ENCODE measurements at regions not wholly inside any gene's neighbourhood (a gene's known extent, or its start where the extent isn't known, plus 50 kb on each side); places are given as distances from the start of the nearest gene placed in this dataset.

DNA sequence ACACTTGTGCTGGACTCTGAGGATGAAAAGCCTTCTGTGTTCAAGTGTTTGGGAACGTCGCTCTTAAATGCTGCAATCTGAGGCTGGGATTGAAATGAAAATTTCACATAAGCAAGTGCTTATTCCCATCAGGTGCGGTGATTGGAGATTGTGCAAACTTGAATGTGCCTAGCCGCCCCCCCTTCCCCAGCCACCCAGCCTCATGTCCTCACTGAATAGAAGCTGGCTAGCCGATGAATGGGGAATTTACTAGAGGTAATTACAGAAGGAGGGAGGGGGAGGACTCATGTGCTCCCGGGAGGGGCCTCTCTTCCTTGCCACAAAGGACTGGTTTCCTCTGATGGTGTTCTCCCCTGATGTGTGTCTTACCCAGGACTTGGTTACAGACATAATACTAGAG, 544.8 kb upstream of the EEF2KMT start:
- Histone ChIP-seq H3K27ac (ENCODE audit: insufficient read depth, low read depth, low read length, poor library complexity, severe bottlenecking) (no peak overlapping the region), H3K4me3 (ENCODE audit: insufficient read depth, low read depth, low read length) (no peak overlapping the region), H3K9me3 (ENCODE audit: control insufficient read depth, low read length) (no peaks in the 10 kb centered on the region), H3K36me3 (ENCODE audit: control insufficient read depth, insufficient read depth, low read length) (no peaks in the 10 kb centered on the region), H3K27me3 (ENCODE audit: control insufficient read depth, insufficient read depth, low read length, poor library complexity, severe bottlenecking) (no peaks in the 10 kb centered on the region), H3K4me1 (ENCODE audit: control insufficient read depth, insufficient read depth, low read length) (no peaks in the 10 kb centered on the region)
- 65 to 73% methylated on average over 6 of the region's 6 CpGs for WGBS, 2 experiments

DNA sequence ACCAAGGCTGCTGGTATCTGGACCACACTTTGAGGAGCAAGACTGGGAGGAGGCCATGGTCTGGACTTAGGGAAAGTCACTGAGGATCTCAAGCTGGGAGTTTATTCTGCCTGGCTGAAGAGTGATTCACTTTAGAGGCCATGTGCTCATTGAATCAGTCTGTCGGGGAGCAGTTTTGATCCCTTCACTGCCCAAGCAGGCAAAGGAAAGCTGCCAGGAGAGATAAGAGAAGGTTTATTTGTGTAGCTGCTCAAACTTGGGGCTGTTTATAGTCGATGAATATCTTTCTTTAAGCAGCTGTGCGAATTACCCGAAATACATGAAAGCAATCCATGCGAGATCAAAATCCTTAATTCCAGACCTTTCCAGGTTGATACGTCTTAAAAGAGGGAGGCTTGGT, 544.4 kb upstream of the EEF2KMT start:
- H3K27me3 ChIP-seq (ENCODE audit: control insufficient read depth, insufficient read depth, low read length, poor library complexity, severe bottlenecking) = no peaks in the 10 kb centered on the region
- 95 to 96% methylated on average over 6 of the region's 6 CpGs for WGBS, 2 experiments
- H3K4me3 ChIP-seq (ENCODE audit: insufficient read depth, low read depth, low read length) = no peak overlapping the region
- no peaks in the 10 kb centered on the region for H3K36me3 ChIP-seq (ENCODE audit: control insufficient read depth, insufficient read depth, low read length)
- no peak overlapping the region for H3K27ac ChIP-seq (ENCODE audit: insufficient read depth, low read depth, low read length, poor library complexity, severe bottlenecking)
- no peaks in the 10 kb centered on the region for H3K9me3 ChIP-seq (ENCODE audit: control insufficient read depth, low read length)
- no peaks in the 10 kb centered on the region for H3K4me1 ChIP-seq (ENCODE audit: control insufficient read depth, insufficient read depth, low read length)

DNA sequence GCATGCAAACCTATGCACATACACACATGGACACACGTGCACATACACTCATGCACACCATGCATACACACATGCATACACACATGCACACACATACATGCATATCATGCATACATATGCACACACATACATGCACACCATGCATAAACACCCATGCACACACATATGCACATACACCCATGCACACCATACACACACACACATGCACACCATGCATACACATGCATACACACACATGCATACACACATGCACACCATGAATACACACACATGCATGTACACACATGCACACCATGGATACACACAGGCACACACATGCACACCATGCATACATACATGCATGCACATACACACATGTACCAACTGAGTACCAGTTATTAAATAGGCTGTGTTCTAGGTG, 543.3 kb upstream of the EEF2KMT start:
- H3K4me3 ChIP-seq (ENCODE audit: insufficient read depth, low read depth, low read length) = no peak overlapping the region
- no peaks in the 10 kb centered on the region for H3K27me3 ChIP-seq (ENCODE audit: control insufficient read depth, insufficient read depth, low read length, poor library complexity, severe bottlenecking)
- WGBS, 2 experiments = 94% methylated on average over 1 of the region's 1 CpG
- H3K9me3 ChIP-seq (ENCODE audit: control insufficient read depth, low read length) = no peaks in the 10 kb centered on the region
- H3K27ac ChIP-seq (ENCODE audit: insufficient read depth, low read depth, low read length, poor library complexity, severe bottlenecking) = no peak overlapping the region
- H3K36me3 ChIP-seq (ENCODE audit: control insufficient read depth, insufficient read depth, low read length) = no peaks in the 10 kb centered on the region
- H3K4me1 ChIP-seq (ENCODE audit: control insufficient read depth, insufficient read depth, low read length) = no peaks in the 10 kb centered on the region

DNA sequence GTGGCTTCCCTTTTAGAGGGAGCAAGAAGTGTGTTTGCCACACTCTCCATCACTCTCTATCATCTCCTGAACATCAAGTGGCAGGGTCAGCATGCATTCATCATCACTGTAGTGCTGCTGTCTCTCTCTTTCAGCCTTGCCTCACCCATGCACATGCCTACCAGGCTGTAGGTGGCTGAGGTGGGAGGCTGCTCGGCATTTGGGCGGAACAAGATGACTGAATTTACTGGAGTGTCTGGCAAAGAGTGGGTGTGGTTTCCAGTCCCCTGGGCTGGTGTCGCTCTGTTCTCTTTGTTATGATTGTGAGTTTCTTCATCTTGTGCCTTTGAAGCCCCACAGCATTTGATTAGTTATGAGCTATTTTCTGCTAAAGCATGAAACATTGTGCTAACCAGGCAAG, 541.9 kb upstream of the EEF2KMT start:
- Histone ChIP-seq H3K36me3 (ENCODE audit: control insufficient read depth, insufficient read depth, low read length) (no peaks in the 10 kb centered on the region), H3K4me3 (ENCODE audit: insufficient read depth, low read depth, low read length) (no peak overlapping the region), H3K27me3 (ENCODE audit: control insufficient read depth, insufficient read depth, low read length, poor library complexity, severe bottlenecking) (no peaks in the 10 kb centered on the region), H3K27ac (ENCODE audit: insufficient read depth, low read depth, low read length, poor library complexity, severe bottlenecking) (no peak overlapping the region), H3K9me3 (ENCODE audit: control insufficient read depth, low read length) (no peaks in the 10 kb centered on the region), H3K4me1 (ENCODE audit: control insufficient read depth, insufficient read depth, low read length) (no peaks in the 10 kb centered on the region)
- 87 to 91% methylated on average over 3 of the region's 3 CpGs for WGBS, 2 experiments

DNA sequence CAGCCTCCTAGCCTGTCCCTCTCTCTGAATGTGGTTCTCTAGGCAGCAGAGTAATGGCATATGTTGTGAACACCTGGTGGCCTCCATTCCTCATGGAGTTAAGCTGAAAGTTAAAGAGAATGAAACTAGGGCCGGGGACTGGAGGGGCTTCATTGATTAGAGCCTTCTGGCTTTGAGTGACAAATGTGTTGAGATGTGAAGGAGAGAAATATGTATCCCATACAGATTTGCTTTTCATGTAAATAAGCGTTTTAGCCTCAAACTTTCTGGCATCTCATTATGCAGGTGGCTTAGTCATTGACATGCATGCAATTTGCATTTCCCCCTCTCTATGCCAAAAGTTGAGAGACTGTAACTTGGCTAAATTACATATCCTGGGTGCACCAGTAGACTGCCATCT, 537.7 kb upstream of the EEF2KMT start:
- H3K27me3 ChIP-seq (ENCODE audit: control insufficient read depth, insufficient read depth, low read length, poor library complexity, severe bottlenecking) = no peaks in the 10 kb centered on the region
- H3K4me3 ChIP-seq (ENCODE audit: insufficient read depth, low read depth, low read length) = no peak overlapping the region
- no peaks in the 10 kb centered on the region for H3K4me1 ChIP-seq (ENCODE audit: control insufficient read depth, insufficient read depth, low read length)
- no peaks in the 10 kb centered on the region for H3K9me3 ChIP-seq (ENCODE audit: control insufficient read depth, low read length)
- WGBS, 2 experiments = 85 to 92% methylated on average over 2 of the region's 2 CpGs
- no peak overlapping the region for H3K27ac ChIP-seq (ENCODE audit: insufficient read depth, low read depth, low read length, poor library complexity, severe bottlenecking)
- H3K36me3 ChIP-seq (ENCODE audit: control insufficient read depth, insufficient read depth, low read length) = no peaks in the 10 kb centered on the region

DNA sequence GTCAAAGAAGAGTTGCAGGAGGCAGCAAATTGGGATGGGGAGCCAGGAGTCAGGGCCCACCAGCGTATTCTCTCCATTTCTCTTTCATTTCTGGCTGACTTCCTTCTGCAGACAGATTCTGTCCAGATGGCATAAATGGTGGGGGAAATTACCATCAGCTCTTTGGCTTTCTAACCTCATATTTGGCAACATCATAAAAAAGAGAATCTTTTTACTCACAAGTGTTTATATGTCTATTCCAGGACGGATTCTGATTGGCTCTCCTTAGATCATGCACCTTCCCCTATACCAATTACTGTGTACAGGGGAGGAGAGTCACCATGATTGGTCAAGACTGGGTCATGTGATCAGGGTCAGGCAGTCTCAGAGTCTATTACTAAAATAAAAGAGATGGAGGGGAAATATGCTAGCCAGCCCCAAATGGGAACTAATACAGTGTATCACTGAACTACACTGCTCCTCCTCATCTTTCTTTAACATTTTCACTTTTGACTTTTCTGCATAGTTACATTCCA, 537.1 kb upstream of the EEF2KMT start:
- no peaks in the 10 kb centered on the region for H3K36me3 ChIP-seq (ENCODE audit: control insufficient read depth, insufficient read depth, low read length)
- H3K4me1 ChIP-seq (ENCODE audit: control insufficient read depth, insufficient read depth, low read length) = no peaks in the 10 kb centered on the region
- no peak overlapping the region for H3K4me3 ChIP-seq (ENCODE audit: insufficient read depth, low read depth, low read length)
- no peaks in the 10 kb centered on the region for H3K9me3 ChIP-seq (ENCODE audit: control insufficient read depth, low read length)
- WGBS, 2 experiments = 82 to 89% methylated on average over 1 to 2 of the region's 2 CpGs
- no peaks in the 10 kb centered on the region for H3K27me3 ChIP-seq (ENCODE audit: control insufficient read depth, insufficient read depth, low read length, poor library complexity, severe bottlenecking)
- no peak overlapping the region for H3K27ac ChIP-seq (ENCODE audit: insufficient read depth, low read depth, low read length, poor library complexity, severe bottlenecking)

DNA sequence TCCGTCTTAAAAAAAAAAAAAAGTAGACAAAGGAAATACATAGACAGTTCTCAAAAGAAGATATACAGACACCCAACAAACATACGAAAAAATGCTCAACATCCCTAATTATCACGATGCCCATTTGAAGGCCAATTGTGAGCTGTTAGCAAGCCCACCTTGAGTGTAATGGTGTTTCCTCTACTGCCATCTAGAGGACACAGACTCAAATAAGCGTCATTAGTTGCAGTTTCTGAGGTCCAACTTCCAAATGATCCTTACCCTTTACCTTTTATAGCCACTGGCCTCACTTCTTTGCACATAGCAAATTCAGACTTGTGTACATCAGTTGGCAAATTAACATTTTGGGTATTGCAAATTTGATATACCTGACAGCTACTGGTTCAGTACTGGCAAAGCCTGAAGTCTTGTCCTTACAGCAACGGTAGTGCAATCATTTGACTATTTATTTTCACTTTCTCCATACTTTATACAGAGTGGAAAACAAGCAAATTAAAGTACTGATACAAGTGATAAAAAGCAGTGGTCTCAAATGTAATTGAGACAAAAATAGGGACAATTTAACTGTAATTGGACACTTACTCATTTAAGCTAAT, 536.3 kb upstream of the EEF2KMT start:
- Histone ChIP-seq H3K4me1 (ENCODE audit: control insufficient read depth, insufficient read depth, low read length) (no peaks in the 10 kb centered on the region), H3K27ac (ENCODE audit: insufficient read depth, low read depth, low read length, poor library complexity, severe bottlenecking) (no peak overlapping the region), H3K9me3 (ENCODE audit: control insufficient read depth, low read length) (no peaks in the 10 kb centered on the region), H3K4me3 (ENCODE audit: insufficient read depth, low read depth, low read length) (no peak overlapping the region), H3K36me3 (ENCODE audit: control insufficient read depth, insufficient read depth, low read length) (no peaks in the 10 kb centered on the region), H3K27me3 (ENCODE audit: control insufficient read depth, insufficient read depth, low read length, poor library complexity, severe bottlenecking) (no peaks in the 10 kb centered on the region)
- WGBS, 2 experiments = 45 to 53% methylated on average over 5 of the region's 5 CpGs

DNA sequence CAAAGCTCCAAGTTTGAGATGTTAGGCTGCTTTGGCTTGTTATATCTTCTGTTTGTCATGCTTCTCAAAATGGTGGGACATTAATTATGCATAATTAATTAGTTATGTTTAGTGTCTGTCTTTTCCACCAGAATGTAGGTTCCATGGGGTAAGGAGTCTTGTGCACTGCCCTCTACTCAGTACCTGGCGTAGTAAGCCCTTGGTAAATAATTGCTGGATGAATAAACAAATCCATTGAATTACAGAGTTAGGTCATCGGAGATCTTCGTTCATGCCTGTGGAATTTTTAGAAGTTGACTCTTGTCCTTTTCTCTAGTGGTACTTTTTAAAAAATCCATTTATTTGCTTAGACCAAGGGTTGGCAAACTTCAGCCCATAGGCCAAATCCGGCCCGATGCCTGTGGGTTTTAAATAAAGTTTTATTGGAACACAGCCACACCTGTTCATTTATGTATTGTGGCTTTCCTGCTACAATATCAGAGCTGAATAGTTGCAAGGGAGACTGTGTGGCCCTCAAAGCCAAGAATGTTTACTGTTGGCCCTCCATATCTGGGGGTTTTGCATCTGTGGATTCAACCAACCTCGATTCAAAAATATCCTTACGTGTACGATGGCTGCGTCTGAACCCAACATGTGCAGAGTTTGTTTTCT, 524.8 kb upstream of the EEF2KMT start:
- no peak overlapping the region for H3K4me3 ChIP-seq (ENCODE audit: insufficient read depth, low read depth, low read length)
- H3K4me1 ChIP-seq (ENCODE audit: control insufficient read depth, insufficient read depth, low read length) = no peaks in the 10 kb centered on the region
- no peaks in the 10 kb centered on the region for H3K36me3 ChIP-seq (ENCODE audit: control insufficient read depth, insufficient read depth, low read length)
- H3K27ac ChIP-seq (ENCODE audit: insufficient read depth, low read depth, low read length, poor library complexity, severe bottlenecking) = no peak overlapping the region
- WGBS, 2 experiments = 95 to 98% methylated on average over 9 of the region's 9 CpGs
- H3K9me3 ChIP-seq (ENCODE audit: control insufficient read depth, low read length) = no peaks in the 10 kb centered on the region
- H3K27me3 ChIP-seq (ENCODE audit: control insufficient read depth, insufficient read depth, low read length, poor library complexity, severe bottlenecking) = no peaks in the 10 kb centered on the region

DNA sequence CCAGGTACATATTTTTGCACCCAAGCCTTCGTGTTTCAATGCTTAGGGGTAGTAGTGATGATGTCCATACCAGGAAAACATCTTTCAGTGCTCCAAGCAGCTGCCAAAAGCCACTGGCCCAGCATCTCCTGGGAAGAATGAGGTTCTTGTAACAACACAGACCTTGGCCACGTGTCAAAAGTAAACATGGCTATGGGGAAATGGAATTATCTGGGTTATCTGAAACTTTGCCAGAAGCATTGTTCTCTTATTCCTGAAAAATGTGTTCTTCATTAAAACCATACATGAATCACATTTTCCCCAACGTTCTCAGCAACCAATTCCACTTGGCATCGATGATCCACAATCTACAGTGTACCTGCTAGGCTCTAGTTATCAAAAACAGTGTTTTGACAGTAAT, 524.2 kb upstream of the EEF2KMT start:
- Histone ChIP-seq H3K27ac (ENCODE audit: insufficient read depth, low read depth, low read length, poor library complexity, severe bottlenecking) (no peak overlapping the region), H3K36me3 (ENCODE audit: control insufficient read depth, insufficient read depth, low read length) (no peaks in the 10 kb centered on the region), H3K27me3 (ENCODE audit: control insufficient read depth, insufficient read depth, low read length, poor library complexity, severe bottlenecking) (no peaks in the 10 kb centered on the region), H3K9me3 (ENCODE audit: control insufficient read depth, low read length) (no peaks in the 10 kb centered on the region), H3K4me1 (ENCODE audit: control insufficient read depth, insufficient read depth, low read length) (no peaks in the 10 kb centered on the region), H3K4me3 (ENCODE audit: insufficient read depth, low read depth, low read length) (no peak overlapping the region)
- WGBS, 2 experiments = 89 to 94% methylated on average over 4 of the region's 4 CpGs

DNA sequence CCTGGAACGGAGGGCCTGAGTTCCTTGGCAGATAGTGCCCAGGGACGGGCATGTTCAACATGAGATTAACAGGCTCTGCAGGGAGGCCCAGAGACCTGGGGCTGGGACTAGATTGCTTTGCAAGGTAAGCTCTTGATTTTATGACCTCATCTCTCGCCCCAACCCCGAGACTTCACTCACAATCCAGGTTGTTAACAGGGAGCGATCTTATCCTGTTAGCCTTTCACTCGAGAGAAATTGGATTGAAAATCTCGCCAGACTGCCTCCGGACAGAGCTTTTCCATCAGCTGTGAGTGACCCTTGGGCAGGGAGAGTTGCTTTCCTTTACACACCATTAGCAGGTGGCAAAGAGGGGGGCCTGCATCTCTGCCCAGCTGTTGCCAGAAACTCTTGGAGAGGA, 521.7 kb upstream of the EEF2KMT start:
- no peaks in the 10 kb centered on the region for H3K4me1 ChIP-seq (ENCODE audit: control insufficient read depth, insufficient read depth, low read length)
- no peaks in the 10 kb centered on the region for H3K9me3 ChIP-seq (ENCODE audit: control insufficient read depth, low read length)
- 87 to 92% methylated on average over 8 of the region's 8 CpGs for WGBS, 2 experiments
- H3K27me3 ChIP-seq (ENCODE audit: control insufficient read depth, insufficient read depth, low read length, poor library complexity, severe bottlenecking) = peaks cover 4% of the 10 kb centered on the region
- H3K27ac ChIP-seq (ENCODE audit: insufficient read depth, low read depth, low read length, poor library complexity, severe bottlenecking) = no peak overlapping the region
- H3K36me3 ChIP-seq (ENCODE audit: control insufficient read depth, insufficient read depth, low read length) = no peaks in the 10 kb centered on the region
- H3K4me3 ChIP-seq (ENCODE audit: insufficient read depth, low read depth, low read length) = no peak overlapping the region
